IMR-90 (cell line): ENCODE measurements at regions not wholly inside any gene's neighbourhood (a gene's known extent, or its start where the extent isn't known, plus 50 kb on each side); places are given as distances from the start of the nearest gene placed in this dataset. TPM values are rescaled to one million over a fixed set of nuclear protein-coding genes. Genes with fewer than 3 reads are reported as not detected.

ENCODE experiments used
- ATAC-seq: fragments of 200-7000 bp; cut with Tn5 transposase; 2 replicates; pipeline ENCODE4 v1.9.1; 2020; ENCODE audit warnings: low read depth, mild to moderate bottlenecking, moderate library complexity
- BruUV-seq: library from RNA; stranded (reverse); fragments of 400-500 nt; replicated peaks from 2 replicates; lab custom pipeline; 2021; lab: Mats Ljungman, UMichigan
- CTCF ChIA-PET: fragments of 300-600 bp; formaldehyde crosslinking; extraction: SDS; loops from one replicate; lab custom pipeline; 2021; ENCODE audit warnings: antibody characterized with exemption; lab: Yijun Ruan, JAX
- POLR2A ChIA-PET: fragments of 300-600 bp; sonication (Branson Sonifier 250); formaldehyde crosslinking; loops from one replicate; lab custom pipeline; 2022; ENCODE audit warnings: antibody characterized with exemption; ENCODE audit not compliant: unreplicated experiment; lab: Charles Lee
- DNase-seq: peaks from one replicate; pipeline ENCODE4 v3.0.0; 2013
- H2AFZ ChIP-seq: replicated peaks from 2 replicates; pipeline ENCODE3; 2013; ENCODE audit warnings: low read length, mild to moderate bottlenecking; ENCODE audit not compliant: poor library complexity
- H2AK5ac ChIP-seq: 2 replicates; pipeline ENCODE4 v1.6.1; 2013; ENCODE audit warnings: low read depth, low read length, inconsistent platforms
- H2AK9ac ChIP-seq: replicated peaks from 2 replicates; pipeline ENCODE3; 2013; ENCODE audit warnings: mild to moderate bottlenecking, low read depth, low read length, moderate library complexity; ENCODE audit not compliant: poor library complexity
- H2BK120ac ChIP-seq: 2 replicates; pipeline ENCODE4 v1.6.1; 2013; ENCODE audit warnings: low read depth, low read length, inconsistent platforms
- H2BK15ac ChIP-seq: 3 replicates; pipeline ENCODE4 v1.6.1; 2013; ENCODE audit warnings: low read depth, low read length, inconsistent platforms
- H2BK20ac ChIP-seq: 2 replicates; pipeline ENCODE4 v1.6.1; 2013; ENCODE audit warnings: low read depth, mild to moderate bottlenecking, inconsistent platforms, low read length, moderate library complexity
- H2BK5ac ChIP-seq: 2 replicates; pipeline ENCODE4 v1.6.1; 2013; ENCODE audit warnings: mild to moderate bottlenecking, low read depth, low read length, inconsistent platforms; ENCODE audit not compliant: poor library complexity, severe bottlenecking
- H3K14ac ChIP-seq: replicated peaks from 2 replicates; pipeline ENCODE4 v1.6.1; 2013; ENCODE audit warnings: low read depth, low read length, inconsistent platforms
- H3K18ac ChIP-seq: 2 replicates; pipeline ENCODE4 v1.6.1; 2013; ENCODE audit warnings: low read depth, low read length, control low read depth
- H3K23ac ChIP-seq: 2 replicates; pipeline ENCODE4 v1.6.1; 2013; ENCODE audit warnings: low read depth, low read length, inconsistent platforms
- H3K27ac ChIP-seq: 2 replicates; pipeline ENCODE4 v1.5.1; 2013; ENCODE audit warnings: mild to moderate bottlenecking, control low read depth, low read length; ENCODE audit not compliant: insufficient read depth
- H3K27me3 ChIP-seq: 2 replicates; pipeline ENCODE4 v1.6.1; 2013; ENCODE audit warnings: low read length; ENCODE audit not compliant: control insufficient read depth, insufficient read depth
- H3K36me3 ChIP-seq: 2 replicates; pipeline ENCODE4 v1.6.1; 2013; ENCODE audit warnings: low read length, mixed read lengths; ENCODE audit not compliant: control insufficient read depth, insufficient read depth
- H3K4ac ChIP-seq: 2 replicates; pipeline ENCODE4 v1.6.1; 2013; ENCODE audit warnings: low read depth, low read length, inconsistent platforms
- H3K4me1 ChIP-seq: 2 replicates; pipeline ENCODE4 v1.6.1; 2013; ENCODE audit warnings: low read length, mixed read lengths; ENCODE audit not compliant: control insufficient read depth, insufficient read depth
- H3K4me2 ChIP-seq: 2 replicates; pipeline ENCODE4 v1.6.1; 2013; ENCODE audit warnings: low read depth, mild to moderate bottlenecking, control low read depth, low read length, moderate library complexity
- H3K4me3 ChIP-seq: 2 replicates; pipeline ENCODE4 v1.5.1; 2013; ENCODE audit warnings: low read depth, mild to moderate bottlenecking, control low read depth, low read length, moderate library complexity; ENCODE audit not compliant: insufficient read depth
- H3K56ac ChIP-seq: 2 replicates; pipeline ENCODE4 v1.6.1; 2013; ENCODE audit warnings: low read length, inconsistent platforms; ENCODE audit not compliant: insufficient read depth; ENCODE audit errors: extremely low read depth
- H3K79me1 ChIP-seq, 2 experiments: 2 replicates each; pipeline ENCODE4 v1.6.1; 2013; ENCODE audit warnings: low read length in 2 of 2, inconsistent platforms in 1 of 2, low read depth in 1 of 2
- H3K9ac ChIP-seq: 2 replicates; pipeline ENCODE4 v1.6.1; 2013; ENCODE audit warnings: low read depth, low read length, control low read depth
- H3K9me1 ChIP-seq: 2 replicates; pipeline ENCODE4 v1.6.1; 2013; ENCODE audit warnings: low read length, inconsistent platforms; ENCODE audit not compliant: insufficient read depth
- H3K9me3 ChIP-seq: 2 replicates; pipeline ENCODE4 v1.6.1; 2013; ENCODE audit warnings: low read length; ENCODE audit not compliant: control insufficient read depth, insufficient read depth
- H4K20me1 ChIP-seq: 2 replicates; pipeline ENCODE4 v1.6.1; 2013; ENCODE audit warnings: low read length, inconsistent platforms; ENCODE audit not compliant: insufficient read depth
- H4K5ac ChIP-seq: 2 replicates; pipeline ENCODE4 v1.6.1; 2013; ENCODE audit warnings: mild to moderate bottlenecking, low read depth, low read length, control low read depth
- H4K8ac ChIP-seq, 2 experiments: 2 replicates each; pipeline ENCODE4 v1.6.1; 2013; ENCODE audit warnings: low read depth in 2 of 2, low read length in 2 of 2, control low read depth in 1 of 2, inconsistent platforms in 1 of 2
- H4K91ac ChIP-seq: 2 replicates; pipeline ENCODE4 v1.6.1; 2013; ENCODE audit warnings: low read depth, low read length, inconsistent platforms; ENCODE audit not compliant: insufficient read depth
- CHD1 ChIP-seq: IDR thresholded peaks from 2 replicates; pipeline ENCODE4 v1.6.1; 2012; ENCODE audit warnings: low read depth, low read length, improper control_type of control experiment
- FOS ChIP-seq: fragments of 150-350 bp; IDR thresholded peaks from 2 replicates; pipeline ENCODE4 v1.6.1; 2016; ENCODE audit warnings: low read depth, low read length
- MAZ ChIP-seq: IDR thresholded peaks from 2 replicates; pipeline ENCODE4 v1.6.1; 2012; ENCODE audit warnings: low read depth, mild to moderate bottlenecking, low read length, improper control_type of control experiment, moderate library complexity, borderline replicate concordance
- POLR2A ChIP-seq: IDR thresholded peaks from 2 replicates; pipeline ENCODE4 v1.6.1; 2012; ENCODE audit warnings: mild to moderate bottlenecking, low read depth, low read length
- RFX5 ChIP-seq: IDR thresholded peaks from 2 replicates; pipeline ENCODE4 v1.8.0; 2012; ENCODE audit warnings: low read depth, mild to moderate bottlenecking, low read length, moderate library complexity
- WGBS, 2 experiments: methylation state at CpG; one replicate each; pipeline versions ENCODE4 v1.1.5 to v1.1.7; 2013; ENCODE audit warnings: missing lambda C conversion rate in 2 of 2; ENCODE audit not compliant: insufficient read length in 1 of 2; ENCODE audit errors: extremely low coverage in 2 of 2; 5-methylcytosine and 5-hydroxymethylcytosine counted together
- dilution Hi-C: fragments of 300-500 bp; cut with HindIII; formaldehyde crosslinking; loops from one replicate; pipeline ENCODE4 v1.14.3; 2018; ENCODE audit warnings: low sequenced_read_pairs; ENCODE audit not compliant: unreplicated experiment
- in situ Hi-C: fragments of 300-500 bp; cut with MboI; formaldehyde crosslinking; loops from 3 replicates; pipeline ENCODE4 v1.14.3; 2019; ENCODE audit warnings: low sequenced_read_pairs, inconsistent platforms, mixed read lengths
- intact Hi-C: fragments of 100-400 bp; cut with micrococcal nuclease; formaldehyde crosslinking; loops from 2 replicates; pipeline ENCODE4 v1.10.0; 2022
- microRNA-seq, 2 experiments: library from miRNA; stranded (forward) in 1 of 2; unstranded in 1 of 2; fragments of 10-50 nt in 1 of 2; fragments of <30 nt in 1 of 2; gene quantifications in 1 of 2; microRNA quantifications in 1 of 2; one replicate each; pipeline versions ENCODE3 to v1.1.0; 2013 to 2020; ENCODE audit not compliant: insufficient read depth in 1 of 2, insufficient read length in 1 of 2, unreplicated experiment in 1 of 2
- small RNA-seq, 5 experiments: library from RNA; depleted of rRNA; stranded (forward); fragments of <200 nt; gene quantifications; one replicate each; pipeline ENCODE3, GENCODE V24; 2012
- TF ChIP-seq, protein P1 (sequence below): fragments of 150-350 bp; IDR thresholded peaks from 2 replicates; pipeline ENCODE4 v1.6.1; 2017; ENCODE audit warnings: mild to moderate bottlenecking, antibody characterized with exemption, low read length, low read depth

DNA sequence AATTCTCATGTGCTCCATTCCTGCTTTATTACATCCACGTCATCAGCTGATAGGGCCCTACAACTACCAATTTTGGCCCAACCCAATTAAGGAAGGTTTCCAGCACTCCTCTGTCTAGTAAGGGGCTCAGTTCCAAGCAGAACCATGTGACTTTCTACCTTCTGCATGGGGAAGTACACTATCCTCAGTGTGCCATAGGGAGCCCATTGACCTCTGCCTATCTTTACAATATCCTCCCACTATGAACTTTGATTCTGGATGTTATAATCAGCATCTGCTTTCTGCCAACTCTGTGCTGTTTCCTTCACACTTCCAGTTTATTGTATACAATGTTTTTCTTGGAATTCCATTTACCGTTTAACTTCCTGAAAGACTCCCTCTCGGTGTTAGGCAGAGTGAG, 53.9 kb upstream of the GCFC2 start:
- H2AK9ac ChIP-seq: no peak overlapping the region
- no peak for DNase-seq
- no peak overlapping the region for H3K4ac ChIP-seq
- no peak overlapping the region for H2BK20ac ChIP-seq
- POLR2A ChIA-PET: no interaction called here
- intact Hi-C loops: no loop called here
- H3K9ac ChIP-seq: no peak overlapping the region
- H4K5ac ChIP-seq: no peak overlapping the region
- TF ChIP-seq MAZ (no peak), POLR2A (no peak), CHD1 (no peak), RFX5 (no peak), FOS (no peak)
- TF ChIP-seq, protein P1, sequence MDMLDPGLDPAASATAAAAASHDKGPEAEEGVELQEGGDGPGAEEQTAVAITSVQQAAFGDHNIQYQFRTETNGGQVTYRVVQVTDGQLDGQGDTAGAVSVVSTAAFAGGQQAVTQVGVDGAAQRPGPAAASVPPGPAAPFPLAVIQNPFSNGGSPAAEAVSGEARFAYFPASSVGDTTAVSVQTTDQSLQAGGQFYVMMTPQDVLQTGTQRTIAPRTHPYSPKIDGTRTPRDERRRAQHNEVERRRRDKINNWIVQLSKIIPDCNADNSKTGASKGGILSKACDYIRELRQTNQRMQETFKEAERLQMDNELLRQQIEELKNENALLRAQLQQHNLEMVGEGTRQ: no peak
- H2BK120ac ChIP-seq: no peak overlapping the region
- H3K27me3 ChIP-seq: no peaks in the 10 kb centered on the region
- no peak overlapping the region for H3K14ac ChIP-seq
- H4K8ac ChIP-seq: no peak overlapping the region
- no peak overlapping the region for H2AK5ac ChIP-seq
- H3K4me1 ChIP-seq: no peaks in the 10 kb centered on the region
- no peaks in the 10 kb centered on the region for H3K9me1 ChIP-seq
- no peak overlapping the region for H3K18ac ChIP-seq
- H4K91ac ChIP-seq: no peak overlapping the region
- no peak overlapping the region for H3K4me3 ChIP-seq
- H2AFZ ChIP-seq: no peak overlapping the region
- 20% methylated on average over 1 of the region's 3 CpGs; no CpG with 5 or more reads in 1 of the 2 experiments for WGBS, 2 experiments
- H3K56ac ChIP-seq: no peak overlapping the region
- dilution Hi-C loops: no loop called here
- H4K20me1 ChIP-seq: no peaks in the 10 kb centered on the region
- H2BK5ac ChIP-seq: no peak overlapping the region
- H3K79me1 ChIP-seq: no peaks in the 10 kb centered on the region
- in situ Hi-C loops: no loop called here
- no peak overlapping the region for H3K4me2 ChIP-seq
- H3K36me3 ChIP-seq: no peaks in the 10 kb centered on the region
- no peak overlapping the region for H2BK15ac ChIP-seq
- H3K27ac ChIP-seq: no peak overlapping the region
- no peak overlapping the region for H3K23ac ChIP-seq
- no TSS peak for BruUV-seq
- no peak for ATAC-seq
- no peaks in the 10 kb centered on the region for H3K9me3 ChIP-seq
- CTCF ChIA-PET: no interaction called here

Small RNA genes in the stretch of these regions (microRNA-seq; reads per million reads assigned to microRNA genes)
- not detected for gene RN7SKP164 (ENCODE audit: insufficient read depth, insufficient read length)

Small RNA genes in the stretch of these regions (small RNA-seq; reads per million reads assigned to genes)
- 0 reads per million in 5 experiments for gene RN7SKP164
